Esophagus squamous epithelium (tissue), 4 donors: ENCODE measurements at regions not wholly inside any gene's neighbourhood (a gene's known extent, or its start where the extent isn't known, plus 50 kb on each side); places are given as distances from the start of the nearest gene placed in this dataset.
A peak's percentile ranks its signal among the peaks of the same experiment; 100 is the strongest.

Source experiments
- CTCF ChIP-seq, 6 experiments: fragments of 450-650 bp in 4 of 6; fragments of 200-600 bp in 2 of 6; sonication (generic) in 2 of 6; IDR thresholded peaks; one replicate each; pipeline ENCODE4 v1.5.1; 2016 to 2019; ENCODE audit warnings: antibody characterized with exemption in 6 of 6, mild to moderate bottlenecking in 4 of 6, moderate library complexity in 4 of 6
- POLR2A ChIP-seq, 4 donors: fragments of 450-650 bp; IDR thresholded peaks; one replicate each; pipeline ENCODE4 v1.6.1; 2017; ENCODE audit warnings: antibody characterized with exemption in 4 of 4, mild to moderate bottlenecking in 4 of 4, moderate library complexity in 3 of 4

GRCh38 chr2:60119778-60120177 is 433.7 kb downstream of the BCL11A start:
- TF ChIP-seq POLR2A (IDR thresholded peaks at IDR 0.05) (no peak), CTCF (IDR thresholded peaks at IDR 0.05) (peak in 2 of 6 experiments; percentile 14 to 16)
